ENCODE measurements at regions not wholly inside any gene's neighbourhood (a gene's known extent, or its start where the extent isn't known, plus 50 kb on each side); places are given as distances from the start of the nearest gene placed in this dataset.
"Not testable (repeated sequence)": the region's sequence is repeated elsewhere in the genome, so short reads cannot be mapped to it uniquely, and the experiment has no call there.

DNA sequence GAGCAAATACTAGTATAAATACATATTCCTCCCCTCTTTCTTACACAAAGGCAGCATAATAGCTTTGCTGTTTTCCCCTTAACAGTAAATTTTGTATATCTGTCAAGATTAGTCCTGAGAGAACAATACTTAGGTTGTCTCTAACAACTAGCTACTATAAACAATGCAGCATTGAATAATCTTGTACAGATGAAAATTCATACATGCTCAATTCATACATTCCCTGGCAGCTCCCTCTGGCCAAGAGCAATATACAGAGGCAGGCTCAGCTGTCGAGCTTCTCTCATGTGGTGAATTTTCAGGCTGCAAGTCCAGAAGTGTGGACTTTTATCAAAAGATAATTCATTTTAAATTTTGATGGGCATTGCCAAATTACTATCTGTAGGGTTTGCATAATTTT lies 81.2 kb upstream of the PTH start:
- no peak overlapping the region for H3K4me3 ChIP-seq
- no peaks in the 10 kb centered on the region for H4K20me1 ChIP-seq
- H3K27ac ChIP-seq, result no peak overlapping the region
- H3K9me3 ChIP-seq, result peaks cover 21% of the 10 kb centered on the region
- no peaks in the 10 kb centered on the region for H3K27me3 ChIP-seq
- no peaks in the 10 kb centered on the region for H3K36me3 ChIP-seq
- no peak overlapping the region for H3K9ac ChIP-seq
- no peak overlapping the region for H3K4me2 ChIP-seq
- no peak for TF ChIP-seq Cebpa-rat (IDR thresholded peaks at IDR 0.05)
- H3K4me1 ChIP-seq, result no peaks in the 10 kb centered on the region

DNA sequence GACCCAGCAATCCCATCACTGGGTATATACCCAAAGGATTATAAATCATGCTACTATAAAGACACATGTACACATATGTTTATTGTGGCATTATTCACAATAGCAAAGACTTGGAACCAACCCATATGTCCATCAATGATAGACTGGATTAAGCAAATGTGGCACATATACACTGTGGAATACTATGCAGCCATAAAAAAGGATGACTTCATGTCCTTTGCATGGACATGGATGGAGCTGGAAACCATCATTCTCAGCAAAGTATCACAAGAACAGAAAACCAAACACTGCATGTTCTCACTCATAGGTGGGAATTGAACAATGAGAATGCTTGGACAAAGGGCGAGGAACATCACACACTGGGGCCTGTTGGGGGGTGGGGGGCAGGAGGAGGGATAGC lies 79.6 kb upstream of the PTH start:
- H3K4me2 ChIP-seq, H3K9ac ChIP-seq, H3K27ac ChIP-seq, H3K4me3 ChIP-seq, H3K27me3 ChIP-seq, H3K4me1 ChIP-seq, H4K20me1 ChIP-seq, H3K36me3 ChIP-seq: not testable (repeated sequence)
- H3K9me3 ChIP-seq, result peaks cover 11% of the 10 kb centered on the region

DNA sequence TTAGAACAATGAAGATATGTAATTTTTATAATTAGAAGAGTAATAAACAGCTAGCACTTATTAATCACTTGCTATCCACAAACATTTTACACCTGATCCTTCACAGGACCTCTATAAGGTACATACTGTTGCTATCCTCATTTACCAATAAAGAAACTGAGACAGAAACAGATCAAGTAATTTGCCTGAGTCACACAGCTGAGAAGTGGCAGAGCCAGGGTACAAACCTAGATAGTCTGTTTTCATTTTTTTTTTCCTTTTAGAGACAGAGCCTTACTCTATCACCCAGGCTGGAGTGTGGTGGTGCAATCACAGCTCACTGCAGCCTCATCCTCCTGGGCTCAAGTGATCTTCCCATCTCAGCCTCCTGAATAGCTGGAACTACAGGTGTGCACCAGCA lies 71.8 kb upstream of the PTH start:
- TF ChIP-seq Cebpa-rat (IDR thresholded peaks at IDR 0.05), result no peak
- H3K4me1 ChIP-seq, result no peaks in the 10 kb centered on the region

DNA sequence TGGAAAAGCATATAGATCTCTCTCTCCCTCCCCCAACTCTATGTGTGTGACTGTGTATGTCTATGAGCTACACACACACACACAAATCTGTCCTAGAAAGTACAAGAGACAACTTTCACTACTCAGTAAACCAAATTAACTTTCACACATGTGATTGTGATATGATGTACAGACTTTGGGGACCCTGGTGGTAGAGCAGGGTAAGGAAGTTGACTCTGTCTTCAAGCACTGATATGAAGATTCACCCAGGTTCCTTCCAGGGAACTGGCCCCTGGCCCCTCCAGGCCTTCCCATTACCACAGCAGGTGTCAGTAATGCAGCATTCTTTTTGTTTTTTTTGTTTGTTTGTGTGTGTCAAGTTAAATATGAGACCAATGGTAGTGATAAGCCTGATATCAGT lies 66.1 kb upstream of the PTH start:
- Histone ChIP-seq H3K4me2 (no peak overlapping the region), H3K27ac (no peak overlapping the region), H4K20me1 (no peaks in the 10 kb centered on the region), H3K4me3 (no peak overlapping the region), H3K9ac (no peak overlapping the region), H3K4me1 (no peaks in the 10 kb centered on the region), H3K36me3 (no peaks in the 10 kb centered on the region), H3K9me3 (no peaks in the 10 kb centered on the region), H3K27me3 (no peaks in the 10 kb centered on the region)
- no peak for TF ChIP-seq Cebpa-rat (IDR thresholded peaks at IDR 0.05)

More for the DNA sequence above, 71.8 kb upstream of the PTH start:
- no peak overlapping the region for H3K27ac ChIP-seq
- no peak overlapping the region for H3K9ac ChIP-seq
- H3K4me2 ChIP-seq, result no peak overlapping the region
- no peaks in the 10 kb centered on the region for H3K36me3 ChIP-seq
- no peaks in the 10 kb centered on the region for H4K20me1 ChIP-seq
- no peaks in the 10 kb centered on the region for H3K9me3 ChIP-seq
- no peaks in the 10 kb centered on the region for H3K27me3 ChIP-seq
- no peak overlapping the region for H3K4me3 ChIP-seq

DNA sequence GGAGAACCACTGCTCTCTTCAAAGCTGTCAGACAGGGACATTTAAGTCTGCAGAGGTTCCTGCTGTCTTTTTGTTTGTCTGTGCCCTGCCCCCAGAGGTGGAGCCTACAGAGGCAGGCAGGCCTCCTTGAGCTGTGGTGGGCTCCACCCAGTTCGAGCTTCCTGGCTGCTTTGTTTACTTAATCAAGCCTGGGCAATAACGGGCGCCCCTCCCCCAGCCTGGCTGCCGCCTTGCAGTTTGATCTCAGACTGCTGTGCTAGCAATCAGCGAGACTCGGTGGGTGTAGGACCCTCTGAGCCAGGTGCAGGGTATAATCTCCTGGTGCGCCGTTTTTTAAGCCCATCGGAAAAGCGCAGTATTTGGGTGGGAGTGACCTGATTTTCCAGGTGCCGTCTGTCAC lies 64.5 kb upstream of the PTH start:
- H3K27me3 ChIP-seq, H3K4me1 ChIP-seq, H3K27ac ChIP-seq, H3K9me3 ChIP-seq, H3K9ac ChIP-seq, H3K36me3 ChIP-seq, H4K20me1 ChIP-seq, H3K4me3 ChIP-seq, H3K4me2 ChIP-seq: not testable (repeated sequence)

DNA sequence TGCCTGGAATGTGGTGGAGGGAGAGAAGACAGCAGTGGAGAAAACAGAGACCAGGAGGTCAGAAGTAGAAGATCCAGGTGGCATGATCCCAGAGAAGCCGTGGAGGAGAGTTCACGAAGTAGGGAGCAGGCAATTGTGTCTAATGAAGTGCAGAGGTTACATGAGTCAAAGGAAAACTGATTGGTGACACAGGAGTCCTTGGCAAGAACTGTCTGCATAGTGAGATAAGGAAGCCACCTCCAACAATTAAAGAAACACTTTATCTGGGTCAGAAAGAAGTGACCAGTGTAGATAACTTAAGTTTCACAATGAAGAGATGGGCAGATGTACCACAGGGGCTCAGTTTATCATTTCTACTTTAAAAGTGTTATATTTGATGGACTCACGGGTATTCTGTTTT lies 57.0 kb upstream of the PTH start:
- no peak for TF ChIP-seq Cebpa-rat (IDR thresholded peaks at IDR 0.05)
- Histone ChIP-seq H3K27me3 (no peaks in the 10 kb centered on the region), H3K36me3 (no peaks in the 10 kb centered on the region), H4K20me1 (no peaks in the 10 kb centered on the region), H3K4me3 (no peak overlapping the region), H3K4me2 (no peak overlapping the region), H3K4me1 (no peaks in the 10 kb centered on the region), H3K27ac (no peak overlapping the region), H3K9me3 (no peaks in the 10 kb centered on the region), H3K9ac (no peak overlapping the region)

DNA sequence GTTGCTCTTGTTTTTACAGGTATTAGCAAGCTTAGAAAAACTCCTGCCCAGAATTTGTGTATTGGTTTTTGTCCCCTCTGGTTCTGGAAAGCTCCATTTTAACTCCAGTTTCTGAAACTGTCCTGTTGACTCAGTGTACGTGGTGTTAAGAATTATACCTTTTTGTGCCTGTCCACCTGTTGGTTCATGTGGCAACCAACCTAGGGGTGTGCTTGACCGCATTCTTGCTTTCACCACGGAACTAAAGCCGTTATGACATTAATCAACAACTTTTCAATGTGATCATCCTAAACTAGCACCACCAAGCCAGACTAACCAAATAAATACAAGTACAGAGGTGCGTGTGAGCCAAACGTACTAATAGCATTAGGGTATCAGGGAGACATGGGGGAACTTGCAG lies 56.0 kb upstream of the PTH start:
- no peaks in the 10 kb centered on the region for H3K27me3 ChIP-seq
- H3K9me3 ChIP-seq, result peaks cover 7% of the 10 kb centered on the region
- no peaks in the 10 kb centered on the region for H4K20me1 ChIP-seq
- no peaks in the 10 kb centered on the region for H3K4me1 ChIP-seq
- no peaks in the 10 kb centered on the region for H3K36me3 ChIP-seq
- H3K9ac ChIP-seq, result no peak overlapping the region
- no peak overlapping the region for H3K27ac ChIP-seq
- H3K4me2 ChIP-seq, result no peak overlapping the region
- no peak for TF ChIP-seq Cebpa-rat (IDR thresholded peaks at IDR 0.05)
- H3K4me3 ChIP-seq, result no peak overlapping the region

DNA sequence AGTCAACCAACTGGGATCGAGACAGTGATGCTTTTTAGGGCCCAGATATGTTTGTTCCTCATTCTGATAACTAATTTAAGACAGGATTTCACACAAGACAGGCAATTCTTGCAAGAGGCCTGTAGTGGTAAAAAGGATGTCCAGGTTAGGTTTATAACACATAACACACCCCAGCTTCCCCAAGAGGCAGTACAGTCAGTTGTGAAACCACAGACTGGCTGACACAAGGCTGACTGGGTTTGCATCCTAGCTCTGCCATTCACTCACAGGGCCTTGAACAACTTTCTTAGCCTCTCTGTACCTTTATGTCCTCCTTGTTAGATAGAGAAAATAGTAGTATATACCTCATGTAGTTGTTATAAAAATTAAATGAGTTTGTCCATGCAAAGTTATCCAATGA lies 55.0 kb upstream of the PTH start:
- Histone ChIP-seq H3K4me1 (no peaks in the 10 kb centered on the region), H3K27ac (no peak overlapping the region), H3K27me3 (no peaks in the 10 kb centered on the region), H3K9me3 (peaks cover 18% of the 10 kb centered on the region), H3K4me2 (no peak overlapping the region), H4K20me1 (no peaks in the 10 kb centered on the region), H3K36me3 (no peaks in the 10 kb centered on the region), H3K9ac (no peak overlapping the region), H3K4me3 (no peak overlapping the region)
- TF ChIP-seq Cebpa-rat (IDR thresholded peaks at IDR 0.05), result no peak

DNA sequence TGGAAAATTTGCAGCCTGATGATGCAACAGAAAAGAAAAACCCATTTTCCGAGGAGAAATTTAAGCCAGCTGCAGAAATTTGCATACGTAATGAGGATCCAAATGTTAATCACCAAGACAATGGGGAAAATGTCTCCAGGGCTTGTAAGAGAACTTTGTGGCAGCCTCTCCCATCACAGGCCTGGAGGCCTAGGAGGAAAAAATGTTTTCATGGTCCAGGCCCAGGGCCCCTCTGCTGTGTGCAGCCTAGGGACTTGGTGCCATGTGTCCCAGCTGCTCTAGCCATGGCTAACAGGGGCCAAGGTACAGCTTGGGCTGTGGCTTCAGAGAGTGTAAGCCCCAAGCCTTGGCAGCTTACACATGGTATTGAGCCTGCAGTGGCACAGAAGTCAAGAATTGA lies 50.3 kb upstream of the PTH start:
- H3K36me3 ChIP-seq, H3K4me1 ChIP-seq, H3K4me2 ChIP-seq, H4K20me1 ChIP-seq, H3K27ac ChIP-seq, H3K27me3 ChIP-seq, H3K9ac ChIP-seq: not testable (repeated sequence)
- Histone ChIP-seq H3K9me3 (peaks cover 31% of the 10 kb centered on the region), H3K4me3 (0 out of 2 replicates have a peak overlapping the region, but pooled peaks have one; percentile 11)

Data from BLaER1 (cell line).